Bone marrow (tissue), 2 donors: ENCODE measurements at regions not wholly inside any gene's neighbourhood (a gene's known extent, or its start where the extent isn't known, plus 50 kb on each side); places are given as distances from the start of the nearest gene placed in this dataset.

Experiments
- DNase-seq, 2 donors: peaks; one replicate each; lab custom pipeline; 2025; lab: John Stamatoyannopoulos, UW

DNA sequence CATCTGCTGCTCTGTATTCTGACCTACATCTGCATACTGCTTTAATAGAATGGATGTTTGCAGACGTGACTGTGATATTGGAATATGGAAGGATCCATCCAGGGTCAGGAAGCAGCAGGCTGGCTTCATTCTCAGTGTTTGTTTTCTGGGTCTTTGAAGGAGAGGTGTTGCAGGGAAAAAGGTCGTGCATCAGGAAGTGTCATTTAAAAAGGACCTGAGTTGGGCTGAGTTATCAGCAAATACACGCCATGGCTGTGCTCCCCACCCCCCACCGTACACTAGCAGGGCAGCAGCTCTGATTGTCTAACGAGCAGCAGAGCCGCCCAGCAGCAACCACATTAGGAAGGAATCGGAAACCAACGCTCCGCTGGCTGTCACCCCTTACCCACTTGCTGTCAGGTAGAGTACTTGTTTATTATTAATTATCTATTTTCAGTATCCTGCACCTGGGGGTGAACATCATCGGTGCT, 63.1 kb upstream of the STEAP1B start:
- no peak for DNase-seq

- DNase-seq: no peak
Observed at GRCh38 chr7:22561895-22562593, 62.1 kb upstream of the STEAP1B start.

DNA sequence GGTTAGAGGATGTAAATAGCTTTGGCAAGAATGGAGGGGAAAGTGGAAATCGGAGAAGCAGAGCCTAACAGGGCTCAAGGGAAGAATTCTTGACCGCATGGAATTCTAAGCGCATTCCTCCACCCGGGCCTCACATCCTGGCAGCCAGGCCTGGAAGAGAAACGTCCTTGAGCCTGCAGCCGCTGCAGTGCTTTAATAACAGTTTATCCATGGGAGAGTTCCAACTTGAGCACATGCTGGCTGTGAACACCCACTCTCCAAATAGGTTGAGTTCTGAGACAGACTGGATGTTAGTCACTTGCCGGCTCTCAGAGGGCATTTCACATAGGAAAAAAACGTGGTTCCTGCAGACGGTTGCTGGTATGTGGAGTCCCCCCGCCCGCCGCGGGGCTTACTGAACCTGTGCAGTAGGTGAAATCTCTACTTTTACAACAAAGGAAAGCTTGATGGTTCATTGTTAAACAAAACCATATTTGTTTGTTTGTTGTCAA, 61.4 kb upstream of the STEAP1B start:
- no peak for DNase-seq

GRCh38 chr7:22559829-22560489, 60.0 kb upstream of the STEAP1B start:
- peak in 1 of 2 donors; percentile 39 for DNase-seq

DNA sequence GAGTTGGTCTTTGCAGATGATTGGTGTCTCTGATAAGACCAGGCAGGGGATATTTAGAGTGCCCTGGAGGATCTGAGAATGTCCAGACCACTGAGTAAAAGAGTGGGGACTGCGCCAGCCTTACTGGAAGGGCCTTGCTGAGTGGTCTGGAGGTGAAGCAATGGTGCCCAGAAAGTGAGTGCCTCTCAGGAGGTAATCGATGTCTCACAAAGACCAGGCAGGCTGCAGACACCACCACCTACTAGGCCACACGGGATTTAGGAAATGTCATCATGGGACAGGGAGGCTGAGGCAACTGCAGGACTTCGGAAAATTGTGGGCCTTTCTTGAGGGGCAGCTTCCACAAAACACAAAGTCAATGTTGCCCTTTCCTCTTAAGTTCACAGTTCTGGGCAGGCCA, 57.2 kb upstream of the STEAP1B start:
- DNase-seq: no peak

- DNase-seq: no peak
Observed at GRCh38 chr7:22555476-22555875, 55.5 kb upstream of the STEAP1B start.

DNA sequence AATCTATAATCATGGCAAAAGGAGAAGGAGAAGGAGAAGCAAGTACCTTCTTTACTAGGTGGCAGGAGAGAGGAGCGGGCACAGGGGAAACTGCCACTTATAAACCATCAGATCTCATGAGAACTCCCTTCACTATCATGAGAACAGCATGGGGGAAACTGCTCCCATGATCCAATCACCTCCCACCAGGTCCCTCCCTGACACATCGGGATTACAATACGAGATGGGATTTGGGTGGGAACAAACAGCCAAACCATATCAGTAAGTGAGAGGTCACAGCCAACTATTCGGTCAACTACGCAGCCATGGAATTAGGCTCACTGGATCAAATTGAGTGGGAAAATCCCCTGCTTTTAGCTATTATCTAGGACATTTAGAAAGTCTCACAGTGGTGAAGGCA, 54.2 kb upstream of the STEAP1B start:
- DNase-seq: no peak

GRCh38 chr7:22551768-22552513, 52.0 kb upstream of the STEAP1B start:
- DNase-seq: no peak

DNA sequence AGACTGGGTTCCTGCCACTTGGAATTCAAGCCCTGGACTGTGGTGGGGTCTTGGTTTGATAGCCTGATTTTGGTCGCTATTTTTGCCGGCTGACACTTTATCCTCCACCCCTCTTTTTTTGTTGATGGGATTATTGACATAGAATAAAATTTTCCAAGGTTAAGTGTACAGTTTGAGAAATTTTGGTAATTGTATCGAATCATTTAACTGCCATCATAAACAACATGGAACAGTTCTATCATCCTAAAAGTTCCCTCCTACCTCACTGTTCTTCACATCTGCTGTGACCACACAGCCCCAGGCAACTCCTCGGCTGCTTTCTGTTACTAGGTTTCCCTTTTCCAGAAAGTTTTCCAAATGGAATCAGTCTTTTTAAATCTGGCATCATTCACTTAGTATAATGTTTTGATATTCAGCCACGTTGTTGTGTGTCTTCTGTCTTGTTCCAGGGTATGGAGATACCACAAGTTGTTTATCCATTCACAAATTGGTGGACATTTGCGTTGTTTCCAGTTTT, 50.6 kb upstream of the STEAP1B start:
- DNase-seq: no peak

DNA sequence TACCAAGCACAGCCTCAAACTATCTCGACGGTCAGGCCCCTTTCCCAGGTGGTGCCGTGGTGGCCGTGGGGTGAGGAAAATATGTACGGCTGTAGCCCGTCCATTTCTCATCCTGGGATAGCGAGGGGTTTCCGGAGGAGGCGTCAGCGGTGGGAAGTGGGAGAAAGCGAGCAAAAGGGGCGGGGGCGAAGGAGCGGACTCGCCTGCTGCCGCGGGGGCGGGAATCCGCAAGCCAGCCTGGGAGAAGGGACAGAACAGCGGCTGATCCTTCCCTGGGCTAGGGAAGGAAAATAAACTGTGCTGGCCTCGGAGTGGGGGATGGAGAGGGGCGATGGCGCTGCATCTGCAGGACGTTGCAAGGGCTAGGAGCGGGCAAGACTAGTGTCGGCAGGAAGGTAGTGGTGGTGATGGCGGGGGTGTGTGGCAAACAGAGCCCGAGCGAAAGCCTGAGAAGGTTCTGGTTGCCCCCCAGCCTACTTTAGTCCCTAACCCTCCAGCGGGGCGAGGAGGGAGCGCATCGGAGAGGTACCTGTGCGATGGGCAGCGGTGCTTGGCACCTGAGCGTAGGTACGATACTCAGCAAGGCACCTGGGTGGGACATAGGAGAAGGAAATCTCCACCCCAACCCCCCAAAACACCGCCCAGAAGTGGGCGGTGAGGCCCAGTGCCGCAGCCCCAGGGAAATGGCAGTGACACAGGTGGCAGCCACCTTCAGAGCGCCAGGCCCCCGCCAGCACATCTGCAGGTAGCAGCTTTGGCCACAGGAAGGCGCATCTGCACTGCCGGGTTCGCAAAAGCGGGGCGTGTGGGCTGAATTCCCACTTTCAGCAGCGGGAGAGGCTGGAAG, 49.9 kb upstream of the STEAP1B start:
- DNase-seq: no peak
